Fibroblast of skin of right biceps (primary cell): ENCODE measurements at regions not wholly inside any gene's neighbourhood (a gene's known extent, or its start where the extent isn't known, plus 50 kb on each side); places are given as distances from the start of the nearest gene placed in this dataset.
"Not testable (repeated sequence)": the region's sequence is repeated elsewhere in the genome, so short reads cannot be mapped to it uniquely, and the experiment has no call there.

Experiments
- DNase-seq: peaks from one replicate; pipeline ENCODE4 v3.0.0-alpha.2; 2013

- no peak for DNase-seq
These were observed 272.9 kb downstream of the ADGRL2 start for GRCh38 chr1:82073659-82074058.

DNA sequence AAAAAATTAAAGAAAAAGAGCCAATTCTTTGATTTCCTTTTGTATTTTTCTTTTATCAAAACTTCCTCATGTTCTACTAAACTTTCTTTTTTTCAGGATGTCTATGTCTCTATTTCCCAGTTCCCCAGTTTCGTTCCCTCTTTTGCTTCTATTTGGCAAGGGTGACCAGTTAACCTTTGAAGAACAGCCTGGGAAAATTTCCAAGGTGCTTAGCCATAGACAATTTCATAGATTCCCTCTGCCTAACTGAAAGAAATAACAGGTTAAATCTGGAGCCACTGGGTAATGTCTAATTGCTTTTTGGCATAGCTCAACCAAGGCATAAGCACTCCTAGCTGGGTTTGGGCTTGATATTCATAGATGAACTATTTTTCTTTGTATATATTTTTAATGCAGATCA, 272.3 kb downstream of the ADGRL2 start:
- no peak for DNase-seq

DNA sequence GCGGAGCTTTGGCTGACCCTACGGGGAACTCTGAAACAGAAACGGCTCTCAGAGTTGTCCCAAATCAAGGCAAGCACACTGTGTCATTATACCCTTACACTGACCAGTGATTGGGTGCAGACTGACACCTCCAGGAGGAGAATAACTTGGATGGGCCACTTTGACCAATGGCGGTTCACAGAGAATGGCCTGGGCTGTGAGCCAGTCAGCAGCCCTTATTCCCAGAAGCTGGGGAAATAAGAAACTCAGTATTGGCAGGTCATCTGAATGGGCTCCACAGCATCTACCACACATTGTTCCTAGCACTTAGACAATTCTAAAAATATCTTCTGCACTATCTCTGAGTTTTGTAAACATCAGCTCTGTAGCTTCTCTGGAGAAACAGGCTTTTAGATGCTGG, 265.2 kb downstream of the ADGRL2 start:
- no peak for DNase-seq

GRCh38 chr1:82064691-82065090, 264.0 kb downstream of the ADGRL2 start:
- no peak for DNase-seq

DNA sequence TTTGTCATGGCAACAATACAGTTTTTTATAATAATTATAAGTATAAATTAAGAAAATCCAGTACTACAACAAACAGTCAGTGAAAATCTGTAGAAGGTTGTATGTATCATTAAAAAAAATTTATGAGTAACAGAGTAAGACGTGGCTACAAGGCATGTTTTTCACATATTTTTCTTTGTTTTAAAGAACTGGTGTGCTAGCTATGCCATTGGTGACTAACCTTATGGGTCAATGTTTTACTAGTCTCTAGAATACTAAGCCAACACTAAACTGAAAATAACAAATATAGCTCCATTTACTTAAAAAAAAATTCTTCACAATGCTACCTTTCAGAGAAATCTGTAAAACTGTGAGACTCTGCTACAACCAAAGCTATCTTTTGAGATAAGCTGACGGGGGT, 261.5 kb downstream of the ADGRL2 start:
- no peak for DNase-seq

DNA sequence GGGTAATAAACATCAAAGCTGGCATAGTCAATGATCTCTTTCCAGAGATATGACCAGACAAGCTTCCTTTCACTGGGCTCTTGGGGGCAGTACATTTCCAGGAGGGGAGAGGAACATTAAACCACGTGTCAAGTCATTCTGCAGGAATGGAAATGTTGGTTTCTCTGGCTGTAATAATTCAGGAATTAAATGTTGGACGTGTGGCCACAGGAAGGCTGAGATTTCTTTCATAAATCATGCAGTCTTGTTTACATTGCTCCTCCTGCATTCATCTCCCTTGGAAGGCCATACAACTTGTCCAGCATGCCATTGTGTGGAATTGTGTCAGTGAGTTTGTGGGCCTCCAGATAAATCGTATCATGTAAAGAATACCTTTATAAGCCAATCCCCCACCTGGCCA, 259.2 kb downstream of the ADGRL2 start:
- DNase-seq: peak; percentile 62

GRCh38 chr1:82057011-82057410, 256.3 kb downstream of the ADGRL2 start:
- DNase-seq: no peak

DNA sequence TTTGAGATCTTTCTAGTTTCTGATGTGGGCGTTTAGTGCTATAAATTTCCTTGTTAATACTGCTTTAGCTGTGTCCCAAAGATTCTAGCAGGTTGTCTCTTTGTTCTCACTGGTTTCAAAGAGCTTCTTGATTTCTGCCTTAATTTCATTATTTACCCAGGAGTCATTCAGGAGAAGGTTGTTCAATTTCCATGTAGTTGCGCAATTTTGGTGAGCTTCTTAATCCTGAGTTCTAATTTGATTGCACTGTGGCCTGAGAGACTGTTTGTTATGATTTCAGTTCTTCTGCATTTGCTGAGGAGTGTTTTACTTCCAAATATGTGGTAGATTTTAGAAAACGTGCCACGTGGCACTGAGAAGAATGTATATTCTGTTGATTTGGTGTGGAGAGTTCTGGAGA, 254.6 kb downstream of the ADGRL2 start:
- not testable (repeated sequence) for DNase-seq

GRCh38 chr1:82052563-82052962, 251.8 kb downstream of the ADGRL2 start:
- no peak for DNase-seq

GRCh38 chr1:82048596-82048995, 247.9 kb downstream of the ADGRL2 start:
- DNase-seq: no peak

DNA sequence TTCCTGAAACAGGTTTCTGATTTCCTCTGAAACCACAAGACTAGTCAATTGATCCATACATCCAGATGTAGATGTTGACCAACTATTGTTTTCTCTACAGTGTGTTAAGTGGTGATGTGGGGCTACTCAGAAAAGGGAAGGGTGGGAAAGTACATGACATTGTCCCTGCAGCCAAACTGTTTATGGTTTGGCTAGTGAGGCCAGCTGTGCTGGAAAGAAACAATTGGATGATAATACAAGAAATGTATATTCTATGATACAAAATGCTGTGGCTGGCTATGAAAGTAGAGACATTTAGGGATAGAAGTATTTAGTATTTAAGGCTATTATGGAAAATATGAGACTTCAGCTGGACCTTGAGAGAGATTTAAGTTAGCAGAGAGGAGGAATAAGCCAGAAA, 244.5 kb downstream of the ADGRL2 start:
- no peak for DNase-seq

GRCh38 chr1:82044536-82044935, 243.8 kb downstream of the ADGRL2 start:
- no peak for DNase-seq

- no peak for DNase-seq
These were observed 243.4 kb downstream of the ADGRL2 start for GRCh38 chr1:82044111-82044510.

DNA sequence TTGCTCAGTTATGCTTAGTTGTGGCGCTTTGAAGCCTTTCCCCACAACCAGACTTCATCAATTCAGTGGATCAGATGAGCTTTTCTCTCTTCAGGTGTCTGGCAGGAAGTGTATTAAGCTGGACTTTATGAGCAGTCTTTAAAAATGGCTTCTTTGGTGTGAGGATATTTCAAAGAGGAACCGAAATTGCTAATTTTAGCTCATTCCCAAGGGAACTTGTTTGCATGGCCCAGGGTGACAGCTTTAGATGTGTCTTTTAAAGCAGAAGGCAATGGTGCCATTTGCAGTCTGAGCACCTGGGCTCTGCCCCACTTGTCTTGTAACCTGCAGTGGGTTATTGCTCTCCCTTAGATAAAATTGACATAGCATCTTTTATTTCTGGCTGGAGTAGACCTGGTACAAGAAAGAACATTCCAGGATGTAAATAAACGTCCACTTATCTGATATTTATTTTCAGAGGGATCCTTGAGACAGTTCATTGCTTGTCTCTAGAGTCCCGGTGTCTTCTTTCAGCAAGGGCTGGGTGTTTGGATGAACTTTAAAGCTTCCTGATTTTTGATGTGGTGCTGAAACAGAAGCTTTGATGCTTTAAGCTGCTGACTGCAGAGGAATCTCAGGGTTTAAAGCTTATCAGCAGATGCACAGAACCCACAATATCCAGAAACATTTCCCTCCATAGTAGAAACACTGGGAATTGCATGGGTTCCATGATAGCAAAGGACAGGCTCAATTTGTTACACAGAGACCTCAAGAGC, 241.7 kb downstream of the ADGRL2 start:
- no peak for DNase-seq
